ENCODE measurements at regions not wholly inside any gene's neighbourhood (a gene's known extent, or its start where the extent isn't known, plus 50 kb on each side); places are given as distances from the start of the nearest gene placed in this dataset.

DNA sequence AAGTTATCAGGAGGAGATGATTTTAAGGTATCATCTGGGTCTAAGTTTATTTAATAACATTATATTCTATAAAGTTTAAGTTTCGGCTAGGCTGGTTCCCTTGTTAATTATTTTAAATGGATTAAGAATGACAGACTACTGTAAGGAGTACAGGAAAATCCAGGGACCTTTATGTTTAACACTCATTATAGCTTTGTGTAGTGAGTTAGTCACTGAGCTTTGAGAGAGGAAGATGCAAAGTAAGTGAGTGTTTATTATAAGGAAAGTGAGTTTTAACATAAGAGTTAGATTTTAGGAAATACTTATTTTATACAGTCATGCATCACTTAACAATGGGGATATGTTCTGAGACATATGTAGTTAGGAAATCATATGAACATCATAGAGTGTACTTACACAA is 485.5 kb downstream of the MMUT start:
- no peaks in the 10 kb centered on the region for H3K79me2 ChIP-seq (ENCODE audit: control insufficient read depth, insufficient read depth, low read length)
- H3K4me3 ChIP-seq (ENCODE audit: control insufficient read depth in 2 of 3, extremely low read depth in 1 of 3, insufficient read depth in 2 of 3, low read depth in 1 of 3, low read length in 3 of 3): no peak overlapping the region
- no peaks in the 10 kb centered on the region for H3K9me3 ChIP-seq (ENCODE audit: control insufficient read depth, low read depth, low read length)
- no peaks in the 10 kb centered on the region for H3K4me1 ChIP-seq (ENCODE audit: control insufficient read depth, extremely low read depth, insufficient read depth, low read length)
- dilution Hi-C loops (cut with MboI; ENCODE audit: extremely low pct_ligation_motif_present, low sequenced_read_pairs): no loop called here
- H3K27me3 ChIP-seq (ENCODE audit: control insufficient read depth, extremely low read depth, insufficient read depth, low read length): no peaks in the 10 kb centered on the region
- no peaks in the 10 kb centered on the region for H3K9me1 ChIP-seq (ENCODE audit: control insufficient read depth, extremely low read depth, insufficient read depth, low read length)
- no peak overlapping the region for H3K4me2 ChIP-seq (ENCODE audit: control insufficient read depth, extremely low read depth, insufficient read depth, low read depth, low read length)
- H3K36me3 ChIP-seq (ENCODE audit: control insufficient read depth in 2 of 2, extremely low read depth in 1 of 2, insufficient read depth in 2 of 2, low read length in 2 of 2): no peaks in the 10 kb centered on the region
- FAIRE-seq: no peak
- no peak overlapping the region for H3K27ac ChIP-seq (ENCODE audit: control insufficient read depth, insufficient read depth, low read length)
- H3K9ac ChIP-seq (ENCODE audit: control insufficient read depth, extremely low read depth, insufficient read depth, low read length): no peak overlapping the region
- no peak overlapping the region for H2AFZ ChIP-seq (ENCODE audit: control insufficient read depth, low read length)
- H4K20me1 ChIP-seq (ENCODE audit: control insufficient read depth, extremely low read depth, insufficient read depth, low read length): no peaks in the 10 kb centered on the region
- no peak for DNase-seq (ENCODE audit: low read depth, low spot score)
- TF ChIP-seq EZH2 (IDR thresholded peaks at IDR 0.05; ENCODE audit: low read length): no peak
- TF ChIP-seq, protein P1, sequence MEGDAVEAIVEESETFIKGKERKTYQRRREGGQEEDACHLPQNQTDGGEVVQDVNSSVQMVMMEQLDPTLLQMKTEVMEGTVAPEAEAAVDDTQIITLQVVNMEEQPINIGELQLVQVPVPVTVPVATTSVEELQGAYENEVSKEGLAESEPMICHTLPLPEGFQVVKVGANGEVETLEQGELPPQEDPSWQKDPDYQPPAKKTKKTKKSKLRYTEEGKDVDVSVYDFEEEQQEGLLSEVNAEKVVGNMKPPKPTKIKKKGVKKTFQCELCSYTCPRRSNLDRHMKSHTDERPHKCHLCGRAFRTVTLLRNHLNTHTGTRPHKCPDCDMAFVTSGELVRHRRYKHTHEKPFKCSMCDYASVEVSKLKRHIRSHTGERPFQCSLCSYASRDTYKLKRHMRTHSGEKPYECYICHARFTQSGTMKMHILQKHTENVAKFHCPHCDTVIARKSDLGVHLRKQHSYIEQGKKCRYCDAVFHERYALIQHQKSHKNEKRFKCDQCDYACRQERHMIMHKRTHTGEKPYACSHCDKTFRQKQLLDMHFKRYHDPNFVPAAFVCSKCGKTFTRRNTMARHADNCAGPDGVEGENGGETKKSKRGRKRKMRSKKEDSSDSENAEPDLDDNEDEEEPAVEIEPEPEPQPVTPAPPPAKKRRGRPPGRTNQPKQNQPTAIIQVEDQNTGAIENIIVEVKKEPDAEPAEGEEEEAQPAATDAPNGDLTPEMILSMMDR (optimal IDR thresholded peaks at IDR 0.05 in 1 of 3, IDR thresholded peaks at IDR 0.05 in 1 of 3, conservative IDR thresholded peaks at IDR 0.05 in 1 of 3; ENCODE audit: extremely low read depth in 1 of 3, insufficient read depth in 2 of 3, low read length in 3 of 3): no peak

DNA sequence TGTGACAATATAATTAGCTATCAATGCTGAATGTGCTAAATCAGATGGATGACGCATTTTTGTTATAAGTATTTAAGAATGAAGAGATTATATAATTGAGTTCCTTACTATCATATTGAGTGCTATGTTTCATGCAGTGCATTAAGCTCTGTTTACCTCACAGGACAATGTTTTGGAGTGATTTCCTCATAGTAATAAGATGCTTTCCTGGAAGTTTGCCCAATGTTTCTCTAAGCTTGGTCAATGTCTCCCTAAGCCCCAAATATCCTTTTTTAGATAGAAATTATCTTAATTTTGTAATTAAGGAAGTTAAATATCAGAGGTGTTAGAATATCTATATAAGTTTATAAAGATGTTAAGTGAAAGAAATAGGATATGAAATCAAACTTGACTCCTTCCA is 489.6 kb downstream of the MMUT start:
- H3K36me3 ChIP-seq (ENCODE audit: control insufficient read depth in 2 of 2, extremely low read depth in 1 of 2, insufficient read depth in 2 of 2, low read length in 2 of 2): no peaks in the 10 kb centered on the region
- no peak for FAIRE-seq
- H3K9me3 ChIP-seq (ENCODE audit: control insufficient read depth, low read depth, low read length): no peaks in the 10 kb centered on the region
- no peaks in the 10 kb centered on the region for H4K20me1 ChIP-seq (ENCODE audit: control insufficient read depth, extremely low read depth, insufficient read depth, low read length)
- H3K9me1 ChIP-seq (ENCODE audit: control insufficient read depth, extremely low read depth, insufficient read depth, low read length): no peaks in the 10 kb centered on the region
- no peaks in the 10 kb centered on the region for H3K4me1 ChIP-seq (ENCODE audit: control insufficient read depth, extremely low read depth, insufficient read depth, low read length)
- no peak overlapping the region for H3K4me3 ChIP-seq (ENCODE audit: control insufficient read depth in 2 of 3, extremely low read depth in 1 of 3, insufficient read depth in 2 of 3, low read depth in 1 of 3, low read length in 3 of 3)
- DNase-seq (ENCODE audit: low read depth, low spot score): no peak
- dilution Hi-C loops (cut with MboI; ENCODE audit: extremely low pct_ligation_motif_present, low sequenced_read_pairs): no loop called here
- no peak overlapping the region for H3K27ac ChIP-seq (ENCODE audit: control insufficient read depth, insufficient read depth, low read length)
- TF ChIP-seq EZH2 (IDR thresholded peaks at IDR 0.05; ENCODE audit: low read length): no peak
- TF ChIP-seq, protein P1 (optimal IDR thresholded peaks at IDR 0.05 in 1 of 3, IDR thresholded peaks at IDR 0.05 in 1 of 3, conservative IDR thresholded peaks at IDR 0.05 in 1 of 3; ENCODE audit: extremely low read depth in 1 of 3, insufficient read depth in 2 of 3, low read length in 3 of 3): no peak
- H3K79me2 ChIP-seq (ENCODE audit: control insufficient read depth, insufficient read depth, low read length): no peaks in the 10 kb centered on the region
- H3K9ac ChIP-seq (ENCODE audit: control insufficient read depth, extremely low read depth, insufficient read depth, low read length): no peak overlapping the region
- H2AFZ ChIP-seq (ENCODE audit: control insufficient read depth, low read length): no peak overlapping the region
- H3K27me3 ChIP-seq (ENCODE audit: control insufficient read depth, extremely low read depth, insufficient read depth, low read length): no peaks in the 10 kb centered on the region
- no peak overlapping the region for H3K4me2 ChIP-seq (ENCODE audit: control insufficient read depth, extremely low read depth, insufficient read depth, low read depth, low read length)

Data from keratinocyte (primary cell).